ENCODE measurements at regions not wholly inside any gene's neighbourhood (a gene's known extent, or its start where the extent isn't known, plus 50 kb on each side); places are given as distances from the start of the nearest gene placed in this dataset.

- ChIA-PET CTCF (no interaction called here), POLR2A (no interaction called here)
- H3K27me3 ChIP-seq (ENCODE audit: control insufficient read depth, insufficient read depth, low read length), result no peaks in the 10 kb centered on the region
- H3K4me1 ChIP-seq (ENCODE audit: control insufficient read depth, insufficient read depth, low read length), result no peaks in the 10 kb centered on the region
- H3K36me3 ChIP-seq (ENCODE audit: control insufficient read depth, insufficient read depth, low read length), result no peaks in the 10 kb centered on the region
- in situ Hi-C loops (cut with HindIII; ENCODE audit: low pct_unique_long_range_greater_than_20kb, low sequenced_read_pairs), result no loop called here
- ATAC-seq (no peak), DNase-seq (ENCODE audit: low read depth, low spot score) (no peak)
- BruUV-seq (replicated peaks), result no TSS peak
- 0 out of 2 replicates have a peak, but pooled peaks cover 3% of the 10 kb centered on the region for H3K9me3 ChIP-seq (ENCODE audit: control insufficient read depth, insufficient read depth, low read depth, low read length)
- H3K27ac ChIP-seq (ENCODE audit: low read length), result no peak overlapping the region
- no peak overlapping the region for H3K4me3 ChIP-seq (ENCODE audit: low read depth in 2 of 2, low read length in 2 of 2)
- intact Hi-C loops (cut with micrococcal nuclease; ENCODE audit: unreplicated experiment), result no loop called here
- TF ChIP-seq CTCF (IDR thresholded peaks at IDR 0.05) (no peak), SIN3A (IDR thresholded peaks at IDR 0.05; ENCODE audit: borderline replicate concordance, insufficient read depth, low read depth, low read length) (no peak), REST (IDR thresholded peaks at IDR 0.05; ENCODE audit: insufficient read depth in 1 of 2, low read depth in 2 of 2, low read length in 1 of 2) (no peak), POLR2AphosphoS5 (IDR thresholded peaks at IDR 0.05; ENCODE audit: low read depth, low read length) (no peak), TCF7L2 (IDR thresholded peaks at IDR 0.05; ENCODE audit: low read depth, low read length) (no peak)
Observed at GRCh38 chr3:166187237-166187636, 350.0 kb upstream of the BCHE start.

GRCh38 chr3:166186003-166186402 is 348.8 kb upstream of the BCHE start:
- Histone ChIP-seq H3K27me3 (ENCODE audit: control insufficient read depth, insufficient read depth, low read length) (no peaks in the 10 kb centered on the region), H3K9me3 (ENCODE audit: control insufficient read depth, insufficient read depth, low read depth, low read length) (0 out of 2 replicates have a peak, but pooled peaks cover 3% of the 10 kb centered on the region), H3K27ac (ENCODE audit: low read length) (no peak overlapping the region), H3K4me3 (ENCODE audit: low read depth in 2 of 2, low read length in 2 of 2) (no peak overlapping the region), H3K4me1 (ENCODE audit: control insufficient read depth, insufficient read depth, low read length) (no peaks in the 10 kb centered on the region), H3K36me3 (ENCODE audit: control insufficient read depth, insufficient read depth, low read length) (no peaks in the 10 kb centered on the region)
- TF ChIP-seq SIN3A (IDR thresholded peaks at IDR 0.05; ENCODE audit: borderline replicate concordance, insufficient read depth, low read depth, low read length) (no peak), POLR2AphosphoS5 (IDR thresholded peaks at IDR 0.05; ENCODE audit: low read depth, low read length) (no peak), TCF7L2 (IDR thresholded peaks at IDR 0.05; ENCODE audit: low read depth, low read length) (no peak), REST (IDR thresholded peaks at IDR 0.05; ENCODE audit: insufficient read depth in 1 of 2, low read depth in 2 of 2, low read length in 1 of 2) (no peak), CTCF (IDR thresholded peaks at IDR 0.05) (no peak)
- in situ Hi-C loops (cut with HindIII; ENCODE audit: low pct_unique_long_range_greater_than_20kb, low sequenced_read_pairs) (no loop called here), intact Hi-C loops (cut with micrococcal nuclease; ENCODE audit: unreplicated experiment) (no loop called here)
- DNase-seq (ENCODE audit: low read depth, low spot score), result no peak
- POLR2A ChIA-PET, result no interaction called here
- no peak for ATAC-seq
- no TSS peak for BruUV-seq (replicated peaks)
- CTCF ChIA-PET, result no interaction called here
